ENCODE measurements at regions not wholly inside any gene's neighbourhood (a gene's known extent, or its start where the extent isn't known, plus 50 kb on each side); places are given as distances from the start of the nearest gene placed in this dataset.

DNA sequence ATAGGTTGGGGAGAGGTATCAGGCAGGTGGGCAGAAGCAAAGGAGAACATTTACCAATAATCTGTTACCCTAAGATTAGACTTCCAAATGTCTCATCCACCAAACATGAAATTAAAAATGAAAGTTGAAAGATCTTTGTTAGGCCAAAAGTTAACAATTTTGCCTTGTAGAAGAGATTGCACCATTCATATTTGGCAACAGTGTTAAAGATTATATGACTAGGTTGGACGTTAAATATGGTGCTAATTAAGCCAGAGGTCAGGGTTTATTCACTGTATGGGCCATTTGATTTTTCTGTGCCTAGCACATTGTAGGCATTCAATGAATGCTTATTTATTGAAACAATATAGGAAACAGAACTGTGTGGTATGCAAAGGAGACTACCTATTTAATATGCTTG, 126.1 kb upstream of the SLC5A12 start:
- POLR2A ChIA-PET = no interaction called here
- intact Hi-C loops (cut with micrococcal nuclease) (no loop called here), in situ Hi-C loops (cut with MboI) (no loop called here)
- no peak overlapping the region for H3K9ac ChIP-seq (ENCODE audit: insufficient read depth in 1 of 2, low read depth in 2 of 2, low read length in 2 of 2)
- no peaks in the 10 kb centered on the region for H3K27me3 ChIP-seq (ENCODE audit: control insufficient read depth in 2 of 2, insufficient read depth in 2 of 2, low read length in 2 of 2)
- FAIRE-seq (no peak), ATAC-seq (no peak), DNase-seq (ENCODE audit: extremely low read depth in 1 of 4, low spot score in 3 of 4) (no peak)
- H3K9me3 ChIP-seq (replicated peaks; ENCODE audit: control insufficient read depth, insufficient read depth, low read depth, low read length) = no peaks in the 10 kb centered on the region; the same call in 1 of the 2 replicates
- no peak overlapping the region for H3K4me2 ChIP-seq (ENCODE audit: insufficient read depth, low read length)
- no TSS peak for BruUV-seq (replicated peaks)
- H3K4me3 ChIP-seq = no peak overlapping the region
- CTCF ChIA-PET (ENCODE audit: low intra/inter-chr PET ratio) = no interaction called here
- TF ChIP-seq, protein P1, sequence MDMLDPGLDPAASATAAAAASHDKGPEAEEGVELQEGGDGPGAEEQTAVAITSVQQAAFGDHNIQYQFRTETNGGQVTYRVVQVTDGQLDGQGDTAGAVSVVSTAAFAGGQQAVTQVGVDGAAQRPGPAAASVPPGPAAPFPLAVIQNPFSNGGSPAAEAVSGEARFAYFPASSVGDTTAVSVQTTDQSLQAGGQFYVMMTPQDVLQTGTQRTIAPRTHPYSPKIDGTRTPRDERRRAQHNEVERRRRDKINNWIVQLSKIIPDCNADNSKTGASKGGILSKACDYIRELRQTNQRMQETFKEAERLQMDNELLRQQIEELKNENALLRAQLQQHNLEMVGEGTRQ (CRISPR knock-in tag; IDR thresholded peaks at IDR 0.05) = no peak
- no peak for TF ChIP-seq CTCF (IDR thresholded peaks at IDR 0.05 in 2 of 3, conservative IDR thresholded peaks at IDR 0.05 in 1 of 3; ENCODE audit: insufficient read depth in 2 of 3, low read depth in 1 of 3, low read length in 3 of 3)
- no peak for TF ChIP-seq HDAC6 (IDR thresholded peaks at IDR 0.05; ENCODE audit: low read depth, low read length)
- TF ChIP-seq BCL6 (CRISPR knock-in tag; IDR thresholded peaks at IDR 0.05) = no peak
- no peak for TF ChIP-seq TARDBP (IDR thresholded peaks at IDR 0.05)
- TF ChIP-seq ZNF277 (CRISPR knock-in tag; IDR thresholded peaks at IDR 0.05; ENCODE audit: borderline replicate concordance) = no peak
- TF ChIP-seq KDM2B (CRISPR knock-in tag; IDR thresholded peaks at IDR 0.05) = no peak
- TF ChIP-seq NR0B1 (IDR thresholded peaks at IDR 0.05; ENCODE audit: partially characterized antibody) = no peak
- TF ChIP-seq NELFE (IDR thresholded peaks at IDR 0.05; ENCODE audit: insufficient read depth, insufficient read length) = no peak
- no peaks in the 10 kb centered on the region for H3K79me2 ChIP-seq (ENCODE audit: control insufficient read depth, insufficient read depth, low read length)
- no peaks in the 10 kb centered on the region for H3K9me1 ChIP-seq (ENCODE audit: control insufficient read depth, insufficient read depth, low read length)
- H3K4me1 ChIP-seq (replicated peaks in 1 of 2; ENCODE audit: control insufficient read depth in 2 of 2, insufficient read depth in 2 of 2, low read length in 2 of 2) = no peaks in the 10 kb centered on the region
- H4K20me1 ChIP-seq (replicated peaks; ENCODE audit: control insufficient read depth, insufficient read depth, low read length) = no peaks in the 10 kb centered on the region
- no peaks in the 10 kb centered on the region for H3K36me3 ChIP-seq (ENCODE audit: control insufficient read depth, insufficient read depth, low read length)
- 0% methylated on average over 1 of the region's 1 CpG for WGBS (ENCODE audit: insufficient coverage, low coverage, missing lambda C conversion rate)
- H3K27ac ChIP-seq (ENCODE audit: extremely low read depth, low read depth, low read length) = no peak overlapping the region
- H2AFZ ChIP-seq (ENCODE audit: low read depth, low read length) = no peak overlapping the region

Data from K562 (cell line).